ENCODE measurements at regions not wholly inside any gene's neighbourhood (a gene's known extent, or its start where the extent isn't known, plus 50 kb on each side); places are given as distances from the start of the nearest gene placed in this dataset.
A peak's percentile ranks its signal among the peaks of the same experiment; 100 is the strongest.

DNA sequence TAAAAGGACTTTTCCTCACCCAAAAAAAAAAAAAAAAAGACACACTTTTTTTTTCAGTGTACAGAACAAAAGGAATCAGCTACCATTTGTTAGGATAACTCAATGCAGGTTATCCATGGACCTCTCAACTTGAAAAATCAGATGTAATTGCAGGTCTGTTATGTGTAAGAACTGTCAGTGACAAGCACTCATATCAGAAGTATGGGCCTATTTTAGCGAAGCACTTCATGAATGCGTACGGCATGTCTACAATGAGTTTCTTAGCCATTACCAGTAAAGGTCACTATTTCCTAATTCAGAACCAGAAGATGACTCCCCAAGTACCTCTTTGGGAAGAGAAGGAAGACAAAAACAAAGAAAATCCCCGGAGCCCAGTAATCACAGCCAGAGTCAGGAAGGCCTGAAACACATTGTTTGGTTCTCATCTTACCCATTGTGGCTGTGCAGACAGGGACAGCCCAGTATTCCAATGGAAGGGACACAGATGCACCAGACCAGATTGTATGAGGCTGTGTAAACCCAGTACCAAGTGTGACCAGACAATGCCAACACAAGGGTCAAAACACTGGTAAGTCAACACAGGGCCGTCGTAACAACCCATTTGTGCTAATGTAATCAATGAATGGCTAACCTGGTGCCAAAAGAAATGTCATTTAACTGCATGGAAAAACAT lies 188.0 kb downstream of the PMP22 start:
- TF ChIP-seq, protein P1, sequence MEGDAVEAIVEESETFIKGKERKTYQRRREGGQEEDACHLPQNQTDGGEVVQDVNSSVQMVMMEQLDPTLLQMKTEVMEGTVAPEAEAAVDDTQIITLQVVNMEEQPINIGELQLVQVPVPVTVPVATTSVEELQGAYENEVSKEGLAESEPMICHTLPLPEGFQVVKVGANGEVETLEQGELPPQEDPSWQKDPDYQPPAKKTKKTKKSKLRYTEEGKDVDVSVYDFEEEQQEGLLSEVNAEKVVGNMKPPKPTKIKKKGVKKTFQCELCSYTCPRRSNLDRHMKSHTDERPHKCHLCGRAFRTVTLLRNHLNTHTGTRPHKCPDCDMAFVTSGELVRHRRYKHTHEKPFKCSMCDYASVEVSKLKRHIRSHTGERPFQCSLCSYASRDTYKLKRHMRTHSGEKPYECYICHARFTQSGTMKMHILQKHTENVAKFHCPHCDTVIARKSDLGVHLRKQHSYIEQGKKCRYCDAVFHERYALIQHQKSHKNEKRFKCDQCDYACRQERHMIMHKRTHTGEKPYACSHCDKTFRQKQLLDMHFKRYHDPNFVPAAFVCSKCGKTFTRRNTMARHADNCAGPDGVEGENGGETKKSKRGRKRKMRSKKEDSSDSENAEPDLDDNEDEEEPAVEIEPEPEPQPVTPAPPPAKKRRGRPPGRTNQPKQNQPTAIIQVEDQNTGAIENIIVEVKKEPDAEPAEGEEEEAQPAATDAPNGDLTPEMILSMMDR (IDR thresholded peaks at IDR 0.05; ENCODE audit: low read depth, low read length, missing control alignments): no peak

DNA sequence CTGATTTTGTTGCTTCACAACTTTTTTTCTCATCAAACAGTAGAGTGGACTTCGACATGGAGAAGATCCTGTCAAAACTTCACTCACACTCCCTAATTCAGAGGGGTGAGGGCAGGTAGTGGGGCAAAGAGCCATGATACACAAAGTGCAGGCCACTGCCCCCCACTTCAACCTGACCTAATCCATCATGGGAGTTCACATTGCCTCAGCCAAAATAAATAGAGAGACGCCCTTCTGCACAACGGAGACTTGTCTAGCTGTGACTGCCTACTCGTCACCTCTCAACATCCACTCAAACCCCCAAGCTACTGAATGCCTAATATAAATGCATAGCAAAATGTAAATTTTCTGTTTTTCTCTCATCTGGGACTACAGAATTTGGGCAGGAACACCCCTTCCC lies 213.2 kb downstream of the PMP22 start:
- H3K4me3 ChIP-seq (replicated peaks; ENCODE audit: low read depth, low read length): no peak overlapping the region
- TF ChIP-seq, protein P1 (IDR thresholded peaks at IDR 0.05; ENCODE audit: low read depth, low read length, missing control alignments): no peak
- no peak for DNase-seq (ENCODE audit: extremely low read depth, low read depth)

More for the DNA sequence above, 188.0 kb downstream of the PMP22 start:
- DNase-seq (ENCODE audit: extremely low read depth, low read depth): no peak
- H3K4me3 ChIP-seq (replicated peaks; ENCODE audit: low read depth, low read length): no peak overlapping the region

DNA sequence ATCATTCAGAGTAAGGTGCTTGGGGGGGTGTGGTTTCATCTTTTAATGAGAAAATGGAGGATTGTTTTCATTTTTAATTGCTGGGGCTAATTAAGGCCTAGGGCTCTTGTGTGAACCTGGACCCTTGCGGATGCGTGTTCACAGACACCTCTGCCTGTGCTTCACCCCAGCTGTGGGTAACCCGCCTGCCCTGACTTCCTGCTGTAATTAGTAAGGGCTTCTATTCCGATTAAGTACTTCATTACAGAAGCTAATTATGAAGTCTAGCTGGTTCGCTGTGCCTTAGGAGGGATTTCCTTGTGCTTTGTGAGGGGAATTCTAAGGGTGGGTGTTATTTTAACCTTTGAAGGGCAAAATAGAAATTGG lies 215.3 kb downstream of the PMP22 start:
- no peak overlapping the region for H3K4me3 ChIP-seq (replicated peaks; ENCODE audit: low read depth, low read length)
- no peak for DNase-seq (ENCODE audit: extremely low read depth, low read depth)
- TF ChIP-seq, protein P1 (IDR thresholded peaks at IDR 0.05; ENCODE audit: low read depth, low read length, missing control alignments): no peak

DNA sequence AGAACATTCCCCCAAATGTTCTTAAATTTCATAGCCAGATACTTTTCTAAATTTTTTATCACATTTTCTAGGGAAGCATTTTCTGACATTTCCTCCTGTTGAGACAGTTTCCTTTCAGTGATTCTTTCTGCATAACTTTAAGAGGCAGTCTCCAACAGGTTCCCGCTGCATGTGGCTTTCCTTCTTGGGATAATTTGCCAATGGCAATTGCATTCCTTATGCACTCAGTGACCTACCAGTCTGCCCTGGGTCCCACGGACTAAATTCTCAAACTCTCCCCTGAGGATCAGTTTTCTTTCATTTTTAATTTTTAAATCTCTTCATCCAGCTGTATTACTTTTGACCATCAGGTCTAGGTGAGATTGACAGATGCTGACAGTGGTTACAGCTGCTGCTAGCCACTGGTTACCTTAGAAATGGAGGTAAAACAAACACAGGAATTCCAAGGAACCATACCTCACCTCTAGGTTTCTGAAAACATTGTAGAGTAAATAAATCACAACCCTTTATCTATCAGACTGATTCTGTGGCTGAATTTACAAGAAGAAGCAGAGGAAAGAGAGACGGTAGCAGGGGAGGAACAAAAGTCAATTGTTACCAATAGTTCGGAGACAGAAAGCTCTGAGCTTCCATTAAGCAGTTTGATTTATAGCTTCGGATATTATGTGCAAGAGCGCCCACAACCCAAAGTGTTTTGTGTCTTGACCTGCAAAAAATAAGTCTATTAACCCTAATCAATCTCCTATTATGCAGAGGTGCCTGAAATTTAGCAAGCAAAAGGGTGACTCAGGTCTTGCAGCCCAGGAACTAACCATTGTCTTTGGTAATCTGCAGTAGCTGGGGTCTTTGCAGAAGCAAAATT lies 216.0 kb downstream of the PMP22 start:
- no peak for DNase-seq (ENCODE audit: extremely low read depth, low read depth)
- no peak overlapping the region for H3K4me3 ChIP-seq (replicated peaks; ENCODE audit: low read depth, low read length)
- TF ChIP-seq, protein P1 (IDR thresholded peaks at IDR 0.05; ENCODE audit: low read depth, low read length, missing control alignments): no peak

DNA sequence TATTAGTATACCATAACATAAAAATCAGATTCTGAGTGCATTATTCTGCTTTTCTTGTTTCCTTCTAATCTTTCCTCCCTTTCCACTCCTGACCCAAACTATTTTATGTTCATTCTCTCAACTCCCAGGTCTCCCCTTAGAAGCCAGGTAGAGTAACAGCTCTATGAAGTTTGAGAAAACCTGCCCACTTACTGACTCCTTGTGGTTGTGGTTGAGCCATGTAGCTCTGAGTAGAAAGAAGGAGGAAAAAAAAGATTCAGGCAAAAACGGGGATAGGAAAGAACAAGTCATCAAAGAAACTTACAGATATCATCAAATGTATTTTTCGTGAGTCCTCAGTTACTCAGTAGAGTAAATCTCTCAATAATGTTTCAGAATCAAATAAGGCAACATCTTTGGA lies 216.7 kb downstream of the PMP22 start:
- DNase-seq (ENCODE audit: extremely low read depth, low read depth): no peak
- TF ChIP-seq, protein P1 (IDR thresholded peaks at IDR 0.05; ENCODE audit: low read depth, low read length, missing control alignments): peak; percentile 7
- no peak overlapping the region for H3K4me3 ChIP-seq (replicated peaks; ENCODE audit: low read depth, low read length)

DNA sequence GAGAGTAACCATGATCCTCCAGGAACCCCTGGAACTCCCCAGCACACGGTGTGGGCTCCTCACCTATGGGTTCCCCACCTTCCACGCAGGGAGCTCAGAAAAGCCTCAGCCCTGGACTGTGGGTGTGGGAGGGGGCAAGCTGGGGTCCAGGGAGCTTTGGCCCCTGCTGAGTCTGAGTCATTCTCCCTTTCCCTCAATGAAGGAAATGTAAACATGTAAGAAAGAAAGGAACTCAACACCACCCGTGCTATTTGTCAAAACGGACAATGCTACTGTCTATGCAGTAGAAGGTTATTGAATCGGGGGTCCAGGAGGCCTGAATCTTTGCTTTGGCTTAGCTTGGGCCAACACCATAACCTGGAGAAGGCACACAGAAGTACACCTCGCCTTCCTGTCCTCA lies 222.8 kb downstream of the PMP22 start:
- TF ChIP-seq, protein P1 (IDR thresholded peaks at IDR 0.05; ENCODE audit: low read depth, low read length, missing control alignments): no peak
- no peak overlapping the region for H3K4me3 ChIP-seq (replicated peaks; ENCODE audit: low read depth, low read length)
- no peak for DNase-seq (ENCODE audit: extremely low read depth, low read depth)
